ENCODE measurements at regions not wholly inside any gene's neighbourhood (a gene's known extent, or its start where the extent isn't known, plus 50 kb on each side); places are given as distances from the start of the nearest gene placed in this dataset.

DNA sequence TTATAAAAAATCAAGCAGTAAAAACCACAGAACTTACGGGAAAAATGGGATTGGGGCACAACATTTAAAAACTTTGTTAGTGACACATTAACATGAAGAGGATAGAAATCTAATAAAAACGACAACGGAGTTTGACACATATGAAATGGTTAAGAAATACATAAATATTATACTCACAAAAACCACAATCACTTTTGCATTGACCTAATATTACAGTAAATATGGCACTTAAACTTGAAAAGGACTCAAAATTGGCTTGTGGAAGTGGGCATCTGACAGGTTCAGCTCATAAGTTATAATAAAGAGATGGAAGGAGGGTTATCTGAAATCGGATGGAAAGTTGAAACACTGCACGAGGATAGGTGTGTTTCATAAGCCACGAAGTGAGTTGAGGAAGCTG, 523.7 kb downstream of the TFAP2B start:
- no peaks in the 10 kb centered on the region for H3K36me3 ChIP-seq (ENCODE audit: control insufficient read depth in 2 of 2, extremely low read depth in 1 of 2, insufficient read depth in 2 of 2, low read length in 2 of 2)
- no peak overlapping the region for H3K27ac ChIP-seq (ENCODE audit: control insufficient read depth, insufficient read depth, low read length)
- H3K79me2 ChIP-seq (ENCODE audit: control insufficient read depth, insufficient read depth, low read length) = no peaks in the 10 kb centered on the region
- H3K4me3 ChIP-seq (ENCODE audit: control insufficient read depth in 2 of 3, extremely low read depth in 1 of 3, insufficient read depth in 2 of 3, low read depth in 1 of 3, low read length in 3 of 3) = no peak overlapping the region
- H3K4me2 ChIP-seq (ENCODE audit: control insufficient read depth, extremely low read depth, insufficient read depth, low read depth, low read length) = no peak overlapping the region
- no peaks in the 10 kb centered on the region for H3K9me3 ChIP-seq (ENCODE audit: control insufficient read depth, low read depth, low read length)
- dilution Hi-C loops (cut with MboI; ENCODE audit: extremely low pct_ligation_motif_present, low sequenced_read_pairs) = no loop called here
- H3K9ac ChIP-seq (ENCODE audit: control insufficient read depth, extremely low read depth, insufficient read depth, low read length) = no peak overlapping the region
- no peak for TF ChIP-seq EZH2 (IDR thresholded peaks at IDR 0.05; ENCODE audit: low read length)
- TF ChIP-seq, protein P1, sequence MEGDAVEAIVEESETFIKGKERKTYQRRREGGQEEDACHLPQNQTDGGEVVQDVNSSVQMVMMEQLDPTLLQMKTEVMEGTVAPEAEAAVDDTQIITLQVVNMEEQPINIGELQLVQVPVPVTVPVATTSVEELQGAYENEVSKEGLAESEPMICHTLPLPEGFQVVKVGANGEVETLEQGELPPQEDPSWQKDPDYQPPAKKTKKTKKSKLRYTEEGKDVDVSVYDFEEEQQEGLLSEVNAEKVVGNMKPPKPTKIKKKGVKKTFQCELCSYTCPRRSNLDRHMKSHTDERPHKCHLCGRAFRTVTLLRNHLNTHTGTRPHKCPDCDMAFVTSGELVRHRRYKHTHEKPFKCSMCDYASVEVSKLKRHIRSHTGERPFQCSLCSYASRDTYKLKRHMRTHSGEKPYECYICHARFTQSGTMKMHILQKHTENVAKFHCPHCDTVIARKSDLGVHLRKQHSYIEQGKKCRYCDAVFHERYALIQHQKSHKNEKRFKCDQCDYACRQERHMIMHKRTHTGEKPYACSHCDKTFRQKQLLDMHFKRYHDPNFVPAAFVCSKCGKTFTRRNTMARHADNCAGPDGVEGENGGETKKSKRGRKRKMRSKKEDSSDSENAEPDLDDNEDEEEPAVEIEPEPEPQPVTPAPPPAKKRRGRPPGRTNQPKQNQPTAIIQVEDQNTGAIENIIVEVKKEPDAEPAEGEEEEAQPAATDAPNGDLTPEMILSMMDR (optimal IDR thresholded peaks at IDR 0.05 in 1 of 3, IDR thresholded peaks at IDR 0.05 in 1 of 3, conservative IDR thresholded peaks at IDR 0.05 in 1 of 3; ENCODE audit: extremely low read depth in 1 of 3, insufficient read depth in 2 of 3, low read length in 3 of 3) = no peak
- H3K4me1 ChIP-seq (ENCODE audit: control insufficient read depth, extremely low read depth, insufficient read depth, low read length) = no peaks in the 10 kb centered on the region
- H3K9me1 ChIP-seq (ENCODE audit: control insufficient read depth, extremely low read depth, insufficient read depth, low read length) = no peaks in the 10 kb centered on the region
- H2AFZ ChIP-seq (ENCODE audit: control insufficient read depth, low read length) = no peak overlapping the region
- H4K20me1 ChIP-seq (ENCODE audit: control insufficient read depth, extremely low read depth, insufficient read depth, low read length) = no peaks in the 10 kb centered on the region
- no peak for FAIRE-seq
- DNase-seq (ENCODE audit: low read depth, low spot score) = no peak
- no peaks in the 10 kb centered on the region for H3K27me3 ChIP-seq (ENCODE audit: control insufficient read depth, extremely low read depth, insufficient read depth, low read length)

DNA sequence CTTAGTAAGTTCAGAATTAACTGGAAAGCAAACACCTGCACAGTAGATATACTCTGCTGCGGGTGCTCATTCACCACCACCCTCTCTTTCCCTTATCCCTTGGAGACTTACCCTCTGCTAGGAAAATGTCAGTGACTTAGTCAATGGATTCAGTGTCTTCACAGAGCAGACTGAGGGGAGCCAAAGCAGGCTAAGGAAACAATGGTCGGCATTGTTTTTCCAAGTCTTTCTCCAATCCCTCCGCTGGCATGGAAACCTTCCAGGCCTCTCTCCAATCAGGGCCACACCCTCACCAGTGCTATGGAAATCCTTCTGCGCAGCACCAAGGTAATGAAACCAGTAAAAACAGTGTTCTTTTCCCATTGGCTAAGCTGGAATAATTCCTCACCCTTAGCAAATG, 531.2 kb downstream of the TFAP2B start:
- no peaks in the 10 kb centered on the region for H3K4me1 ChIP-seq (ENCODE audit: control insufficient read depth, extremely low read depth, insufficient read depth, low read length)
- dilution Hi-C loops (cut with MboI; ENCODE audit: extremely low pct_ligation_motif_present, low sequenced_read_pairs) = no loop called here

More for the DNA sequence above, 531.2 kb downstream of the TFAP2B start:
- H3K9ac ChIP-seq (ENCODE audit: control insufficient read depth, extremely low read depth, insufficient read depth, low read length) = no peak overlapping the region
- H3K4me3 ChIP-seq (ENCODE audit: control insufficient read depth in 2 of 3, extremely low read depth in 1 of 3, insufficient read depth in 2 of 3, low read depth in 1 of 3, low read length in 3 of 3) = no peak overlapping the region
- no peak for DNase-seq (ENCODE audit: low read depth, low spot score)
- no peak overlapping the region for H3K4me2 ChIP-seq (ENCODE audit: control insufficient read depth, extremely low read depth, insufficient read depth, low read depth, low read length)
- H3K36me3 ChIP-seq (ENCODE audit: control insufficient read depth in 2 of 2, extremely low read depth in 1 of 2, insufficient read depth in 2 of 2, low read length in 2 of 2) = no peaks in the 10 kb centered on the region
- no peak overlapping the region for H3K27ac ChIP-seq (ENCODE audit: control insufficient read depth, insufficient read depth, low read length)
- H3K27me3 ChIP-seq (ENCODE audit: control insufficient read depth, extremely low read depth, insufficient read depth, low read length) = no peaks in the 10 kb centered on the region
- TF ChIP-seq, protein P1 (optimal IDR thresholded peaks at IDR 0.05 in 1 of 3, IDR thresholded peaks at IDR 0.05 in 1 of 3, conservative IDR thresholded peaks at IDR 0.05 in 1 of 3; ENCODE audit: extremely low read depth in 1 of 3, insufficient read depth in 2 of 3, low read length in 3 of 3) = no peak
- no peak for TF ChIP-seq EZH2 (IDR thresholded peaks at IDR 0.05; ENCODE audit: low read length)
- FAIRE-seq = no peak
- no peaks in the 10 kb centered on the region for H4K20me1 ChIP-seq (ENCODE audit: control insufficient read depth, extremely low read depth, insufficient read depth, low read length)
- no peaks in the 10 kb centered on the region for H3K9me3 ChIP-seq (ENCODE audit: control insufficient read depth, low read depth, low read length)
- H2AFZ ChIP-seq (ENCODE audit: control insufficient read depth, low read length) = no peak overlapping the region
- H3K9me1 ChIP-seq (ENCODE audit: control insufficient read depth, extremely low read depth, insufficient read depth, low read length) = no peaks in the 10 kb centered on the region
- H3K79me2 ChIP-seq (ENCODE audit: control insufficient read depth, insufficient read depth, low read length) = no peaks in the 10 kb centered on the region

Measured in keratinocyte (primary cell).